ENCODE measurements at regions not wholly inside any gene's neighbourhood (a gene's known extent, or its start where the extent isn't known, plus 50 kb on each side); places are given as distances from the start of the nearest gene placed in this dataset.

- no peak for TF ChIP-seq E2F8 (IDR thresholded peaks at IDR 0.05; ENCODE audit: low read depth, partially characterized antibody)
Measured at GRCh38 chr21:15568516-15568915, 161.3 kb upstream of the USP25 start (continued).

GRCh38 chr21:15586752-15587427 lies 142.9 kb upstream of the USP25 start:
- ChIA-PET RAD21 (ENCODE audit: unreplicated experiment) (no interaction called here), SMC1A (ENCODE audit: uncharacterized antibody, unreplicated experiment) (no interaction called here), CTCF (no interaction called here), POLR2A (no interaction called here)
- H2AFZ ChIP-seq (ENCODE audit: control insufficient read depth, low read depth, low read length), result no peak overlapping the region
- no peak overlapping the region for H3K9ac ChIP-seq (ENCODE audit: control insufficient read depth, insufficient read depth, low read length)
- DNase-seq (ENCODE audit: low read depth, low spot score) (no peak), ATAC-seq (no peak), FAIRE-seq (no peak)
- no peaks in the 10 kb centered on the region for H3K36me3 ChIP-seq (ENCODE audit: control insufficient read depth in 2 of 2, insufficient read depth in 2 of 2, low read length in 1 of 2)
- H3K27me3 ChIP-seq (replicated peaks in 1 of 2; ENCODE audit: control insufficient read depth in 2 of 2, insufficient read depth in 2 of 2, low read length in 1 of 2), result no peaks in the 10 kb centered on the region
- H3K4me2 ChIP-seq (ENCODE audit: control insufficient read depth, insufficient read depth), result no peak overlapping the region
- intact Hi-C loops (cut with micrococcal nuclease; ENCODE audit: unreplicated experiment) (no loop called here), in situ Hi-C loops (cut with MboI) (loop anchor here (25.0 kb wide), 1 partner anchor 1175 kb away; no protein-coding TSS in a partner anchor)
- H3K9me3 ChIP-seq (replicated peaks; ENCODE audit: control insufficient read depth, insufficient read depth, low read length), result no peaks in the 10 kb centered on the region
- BruUV-seq (replicated peaks), result no TSS peak
- no peaks in the 10 kb centered on the region for H4K20me1 ChIP-seq (ENCODE audit: control insufficient read depth, insufficient read depth)
- H3K4me3 ChIP-seq, result no peak overlapping the region
- no peaks in the 10 kb centered on the region for H3K79me2 ChIP-seq (ENCODE audit: control insufficient read depth, insufficient read depth, low read length)
- H3K4me1 ChIP-seq (ENCODE audit: control insufficient read depth, insufficient read depth, low read length), result no peaks in the 10 kb centered on the region
- 14% methylated on average over 4 of the region's 4 CpGs for WGBS (ENCODE audit: insufficient coverage, insufficient replicate concordance, low lambda C conversion rate, missing lambda C conversion rate)
- no peak overlapping the region for H3K27ac ChIP-seq (ENCODE audit: control insufficient read depth, insufficient read depth)
- TF ChIP-seq IRF5 (IDR thresholded peaks at IDR 0.05; ENCODE audit: borderline replicate concordance), result no peak
- no peak for TF ChIP-seq YBX1 (IDR thresholded peaks at IDR 0.05)
- TF ChIP-seq CBX3 (IDR thresholded peaks at IDR 0.05; ENCODE audit: borderline replicate concordance, low read depth), result no peak
- no peak for TF ChIP-seq ASH2L (IDR thresholded peaks at IDR 0.05; ENCODE audit: borderline replicate concordance, low read depth)
- no peak for TF ChIP-seq ZBTB33 (IDR thresholded peaks at IDR 0.05)
- no peak for TF ChIP-seq SIX5 (IDR thresholded peaks at IDR 0.05; ENCODE audit: low read depth, low read length, severe bottlenecking)
- no peak for TF ChIP-seq SMAD5 (IDR thresholded peaks at IDR 0.05; ENCODE audit: low read depth)
- TF ChIP-seq E4F1 (IDR thresholded peaks at IDR 0.05; ENCODE audit: borderline replicate concordance, partially characterized antibody), result no peak
- TF ChIP-seq HDAC2 (IDR thresholded peaks at IDR 0.05), result no peak
- TF ChIP-seq SIN3A (IDR thresholded peaks at IDR 0.05; ENCODE audit: low read depth, low read length), result no peak
- no peak for TF ChIP-seq HSF1 (IDR thresholded peaks at IDR 0.05; ENCODE audit: low read depth, low read length)
- TF ChIP-seq ZNF622 (IDR thresholded peaks at IDR 0.05), result no peak
